ENCODE measurements at regions not wholly inside any gene's neighbourhood (a gene's known extent, or its start where the extent isn't known, plus 50 kb on each side); places are given as distances from the start of the nearest gene placed in this dataset.

GRCh38 chr9:1954238-1954637, 60.9 kb upstream of the SMARCA2 start:
- no peaks in the 10 kb centered on the region for H3K36me3 ChIP-seq
- no peak for DNase-seq
- TF ChIP-seq CTCF (IDR thresholded peaks at IDR 0.05) (no peak), POLR2A (IDR thresholded peaks at IDR 0.05) (no peak)
- H3K27me3 ChIP-seq = no peaks in the 10 kb centered on the region
- H3K4me3 ChIP-seq = no peak overlapping the region
- no peaks in the 10 kb centered on the region for H3K9me3 ChIP-seq
- H3K4me1 ChIP-seq = no peaks in the 10 kb centered on the region
- H3K27ac ChIP-seq = no peak overlapping the region

GRCh38 chr9:1956958-1957357, 58.2 kb upstream of the SMARCA2 start:
- H3K36me3 ChIP-seq = no peaks in the 10 kb centered on the region

GRCh38 chr9:1957856-1958255, 57.3 kb upstream of the SMARCA2 start:
- no peak overlapping the region for H3K27ac ChIP-seq
- no peaks in the 10 kb centered on the region for H3K9me3 ChIP-seq
- H3K27me3 ChIP-seq = no peaks in the 10 kb centered on the region
- no peaks in the 10 kb centered on the region for H3K4me1 ChIP-seq
- TF ChIP-seq CTCF (IDR thresholded peaks at IDR 0.05) (no peak), POLR2A (IDR thresholded peaks at IDR 0.05) (no peak)
- no peak for DNase-seq
- H3K36me3 ChIP-seq = no peaks in the 10 kb centered on the region
- no peak overlapping the region for H3K4me3 ChIP-seq

More at GRCh38 chr9:1956958-1957357, 58.2 kb upstream of the SMARCA2 start:
- H3K27me3 ChIP-seq = no peaks in the 10 kb centered on the region
- no peaks in the 10 kb centered on the region for H3K9me3 ChIP-seq
- H3K4me3 ChIP-seq = no peak overlapping the region
- H3K4me1 ChIP-seq = no peaks in the 10 kb centered on the region
- DNase-seq = no peak
- no peak overlapping the region for H3K27ac ChIP-seq
- no peak for TF ChIP-seq CTCF (IDR thresholded peaks at IDR 0.05)
- no peak for TF ChIP-seq POLR2A (IDR thresholded peaks at IDR 0.05)

GRCh38 chr9:1959371-1959770, 55.8 kb upstream of the SMARCA2 start:
- no peak overlapping the region for H3K27ac ChIP-seq
- no peaks in the 10 kb centered on the region for H3K36me3 ChIP-seq
- DNase-seq = no peak
- TF ChIP-seq CTCF (IDR thresholded peaks at IDR 0.05) (no peak), POLR2A (IDR thresholded peaks at IDR 0.05) (no peak)
- H3K4me1 ChIP-seq = no peaks in the 10 kb centered on the region
- no peak overlapping the region for H3K4me3 ChIP-seq
- H3K9me3 ChIP-seq = no peaks in the 10 kb centered on the region
- no peaks in the 10 kb centered on the region for H3K27me3 ChIP-seq

GRCh38 chr9:1960342-1961042, 54.7 kb upstream of the SMARCA2 start:
- no peaks in the 10 kb centered on the region for H3K27me3 ChIP-seq
- no peaks in the 10 kb centered on the region for H3K4me1 ChIP-seq
- no peak overlapping the region for H3K4me3 ChIP-seq
- no peak overlapping the region for H3K27ac ChIP-seq
- TF ChIP-seq CTCF (IDR thresholded peaks at IDR 0.05) = no peak
- TF ChIP-seq POLR2A (IDR thresholded peaks at IDR 0.05) = no peak
- no peaks in the 10 kb centered on the region for H3K9me3 ChIP-seq
- DNase-seq = no peak
- no peaks in the 10 kb centered on the region for H3K36me3 ChIP-seq

- no peak overlapping the region for H3K27ac ChIP-seq
- H3K4me3 ChIP-seq = no peak overlapping the region
- DNase-seq = no peak
- H3K9me3 ChIP-seq = no peaks in the 10 kb centered on the region
- H3K27me3 ChIP-seq = no peaks in the 10 kb centered on the region
- no peaks in the 10 kb centered on the region for H3K4me1 ChIP-seq
- no peaks in the 10 kb centered on the region for H3K36me3 ChIP-seq
- TF ChIP-seq POLR2A (IDR thresholded peaks at IDR 0.05) (no peak), CTCF (IDR thresholded peaks at IDR 0.05) (no peak)
These were observed 53.0 kb upstream of the SMARCA2 start for GRCh38 chr9:1962122-1962521.

Measured in Peyer's patch (tissue), 4 donors.